HFFc6 (cell line): ENCODE measurements at regions not wholly inside any gene's neighbourhood (a gene's known extent, or its start where the extent isn't known, plus 50 kb on each side); places are given as distances from the start of the nearest gene placed in this dataset.

Experiments used
- DNase-seq: peaks from one replicate; pipeline ENCODE4 v3.0.0-alpha.2; 2018
- H3K27ac Mint-ChIP-seq: 2 replicates; pipeline ENCODE4 v1.8.0; 2020; ENCODE audit warnings: mild to moderate bottlenecking, mixed read lengths
- H3K27me3 Mint-ChIP-seq: 2 replicates; pipeline ENCODE4 v1.8.0; 2021; ENCODE audit warnings: mild to moderate bottlenecking, moderate library complexity, mixed read lengths; ENCODE audit not compliant: insufficient read depth
- H3K36me3 Mint-ChIP-seq: 2 replicates; pipeline ENCODE4 v1.8.0; 2021; ENCODE audit warnings: low read depth, mixed read lengths
- H3K4me1 Mint-ChIP-seq: 2 replicates; pipeline ENCODE4 v1.8.0; 2020; ENCODE audit warnings: low read depth, mixed read lengths
- H3K4me3 Mint-ChIP-seq: 2 replicates; pipeline ENCODE4 v1.8.0; 2020; ENCODE audit warnings: mild to moderate bottlenecking, moderate library complexity, mixed read lengths
- H3K9me3 Mint-ChIP-seq: 2 replicates; pipeline ENCODE4 v1.8.0; 2020; ENCODE audit warnings: mild to moderate bottlenecking, mixed read lengths
- CTCF ChIP-seq: fragments of 200-600 bp; sonication (generic); IDR thresholded peaks from 2 replicates; pipeline ENCODE4 v1.5.0; 2021; ENCODE audit warnings: antibody characterized with exemption, mild to moderate bottlenecking

- H3K4me1 Mint-ChIP-seq, result peaks cover 75% of the 10 kb centered on the region
- H3K36me3 Mint-ChIP-seq, result peaks cover 12% of the 10 kb centered on the region
- H3K27ac Mint-ChIP-seq, result no peak overlapping the region
- peaks cover 5% of the 10 kb centered on the region for H3K27me3 Mint-ChIP-seq
- TF ChIP-seq CTCF, result no peak
- H3K9me3 Mint-ChIP-seq, result peaks cover 18% of the 10 kb centered on the region
- no peak overlapping the region for H3K4me3 Mint-ChIP-seq
- DNase-seq, result no peak
Observed at GRCh38 chr3:150076443-150076842, 105.7 kb upstream of the PFN2 start.

- peaks cover 12% of the 10 kb centered on the region for H3K36me3 Mint-ChIP-seq
Observed at GRCh38 chr3:150075417-150075865, 104.7 kb upstream of the PFN2 start.

GRCh38 chr3:150074697-150075416 lies 104.2 kb upstream of the PFN2 start:
- Mint-ChIP-seq H3K4me3 (peak overlapping the region; percentile 22), H3K27me3 (peaks cover 5% of the 10 kb centered on the region)
- no peak for DNase-seq

More at GRCh38 chr3:150075417-150075865, 104.7 kb upstream of the PFN2 start:
- Mint-ChIP-seq H3K4me3 (no peak overlapping the region), H3K27ac (no peak overlapping the region), H3K9me3 (peaks cover 18% of the 10 kb centered on the region), H3K4me1 (peaks cover 71% of the 10 kb centered on the region), H3K27me3 (peaks cover 5% of the 10 kb centered on the region)
- no peak for TF ChIP-seq CTCF
- no peak for DNase-seq

GRCh38 chr3:150074277-150074676 lies 103.6 kb upstream of the PFN2 start:
- no peak for DNase-seq
- peak overlapping the region; percentile 22 for H3K4me3 Mint-ChIP-seq
- H3K36me3 Mint-ChIP-seq, result peaks cover 12% of the 10 kb centered on the region
- peaks cover 18% of the 10 kb centered on the region for H3K9me3 Mint-ChIP-seq
- H3K27me3 Mint-ChIP-seq, result peaks cover 5% of the 10 kb centered on the region
- peak overlapping the region; percentile 40 for H3K27ac Mint-ChIP-seq
- peaks cover 66% of the 10 kb centered on the region for H3K4me1 Mint-ChIP-seq
- TF ChIP-seq CTCF, result no peak

More at GRCh38 chr3:150074697-150075416, 104.2 kb upstream of the PFN2 start:
- H3K27ac Mint-ChIP-seq, result peak overlapping the region; percentile 40
- H3K4me1 Mint-ChIP-seq, result peaks cover 66% of the 10 kb centered on the region
- H3K36me3 Mint-ChIP-seq, result peaks cover 12% of the 10 kb centered on the region
- peaks cover 18% of the 10 kb centered on the region for H3K9me3 Mint-ChIP-seq
- TF ChIP-seq CTCF, result no peak

GRCh38 chr3:150073513-150073912 lies 102.8 kb upstream of the PFN2 start:
- Mint-ChIP-seq H3K27me3 (no peaks in the 10 kb centered on the region; the same call in 1 of the 2 replicates), H3K4me1 (peaks cover 64% of the 10 kb centered on the region), H3K4me3 (peak overlapping the region; percentile 22), H3K9me3 (peaks cover 18% of the 10 kb centered on the region), H3K36me3 (peaks cover 12% of the 10 kb centered on the region), H3K27ac (peak overlapping the region; percentile 51)
- TF ChIP-seq CTCF, result no peak
- DNase-seq, result no peak
